ENCODE measurements at regions not wholly inside any gene's neighbourhood (a gene's known extent, or its start where the extent isn't known, plus 50 kb on each side); places are given as distances from the start of the nearest gene placed in this dataset.
"Not testable (repeated sequence)": the region's sequence is repeated elsewhere in the genome, so short reads cannot be mapped to it uniquely, and the experiment has no call there.

- not testable (repeated sequence) for DNase-seq (ENCODE audit: low spot score); H3K27ac Mint-ChIP-seq (ENCODE audit: unreplicated experiment); H3K4me1 Mint-ChIP-seq (ENCODE audit: unreplicated experiment); H3K4me3 Mint-ChIP-seq (ENCODE audit: unreplicated experiment); H3K9me3 Mint-ChIP-seq (ENCODE audit: unreplicated experiment); H3K36me3 Mint-ChIP-seq (ENCODE audit: low read depth, unreplicated experiment); H3K27me3 Mint-ChIP-seq (ENCODE audit: unreplicated experiment)
Observed at GRCh38 chr17:20387549-20387948, 79.8 kb downstream of the LGALS9B start.

GRCh38 chr17:20381358-20382300 is 85.7 kb downstream of the LGALS9B start:
- H3K27me3 Mint-ChIP-seq (ENCODE audit: unreplicated experiment); H3K27ac Mint-ChIP-seq (ENCODE audit: unreplicated experiment); H3K9me3 Mint-ChIP-seq (ENCODE audit: unreplicated experiment); H3K4me3 Mint-ChIP-seq (ENCODE audit: unreplicated experiment); H3K36me3 Mint-ChIP-seq (ENCODE audit: low read depth, unreplicated experiment); H3K4me1 Mint-ChIP-seq (ENCODE audit: unreplicated experiment): not testable (repeated sequence)
- peak; percentile 62 for TF ChIP-seq CTCF (IDR thresholded peaks at IDR 0.05; ENCODE audit: unreplicated experiment)
- peak; percentile 29 for DNase-seq (ENCODE audit: low spot score)

- not testable (repeated sequence) for H3K36me3 Mint-ChIP-seq (ENCODE audit: low read depth, unreplicated experiment); DNase-seq (ENCODE audit: low spot score); H3K27me3 Mint-ChIP-seq (ENCODE audit: unreplicated experiment); H3K9me3 Mint-ChIP-seq (ENCODE audit: unreplicated experiment); H3K27ac Mint-ChIP-seq (ENCODE audit: unreplicated experiment); H3K4me1 Mint-ChIP-seq (ENCODE audit: unreplicated experiment); H3K4me3 Mint-ChIP-seq (ENCODE audit: unreplicated experiment)
Observed at GRCh38 chr17:20380625-20381024, 86.7 kb downstream of the LGALS9B start.

GRCh38 chr17:20379251-20379650 is 88.1 kb downstream of the LGALS9B start:
- H3K4me1 Mint-ChIP-seq (ENCODE audit: unreplicated experiment); H3K27ac Mint-ChIP-seq (ENCODE audit: unreplicated experiment); H3K36me3 Mint-ChIP-seq (ENCODE audit: low read depth, unreplicated experiment); H3K4me3 Mint-ChIP-seq (ENCODE audit: unreplicated experiment); H3K9me3 Mint-ChIP-seq (ENCODE audit: unreplicated experiment); H3K27me3 Mint-ChIP-seq (ENCODE audit: unreplicated experiment); DNase-seq (ENCODE audit: low spot score): not testable (repeated sequence)

- H3K9me3 Mint-ChIP-seq (ENCODE audit: unreplicated experiment); H3K4me1 Mint-ChIP-seq (ENCODE audit: unreplicated experiment); H3K4me3 Mint-ChIP-seq (ENCODE audit: unreplicated experiment); H3K27ac Mint-ChIP-seq (ENCODE audit: unreplicated experiment); H3K27me3 Mint-ChIP-seq (ENCODE audit: unreplicated experiment); H3K36me3 Mint-ChIP-seq (ENCODE audit: low read depth, unreplicated experiment); DNase-seq (ENCODE audit: low spot score): not testable (repeated sequence)
Observed at GRCh38 chr17:20376642-20377041, 90.7 kb downstream of the LGALS9B start.

GRCh38 chr17:20375745-20376144 is 91.6 kb downstream of the LGALS9B start:
- not testable (repeated sequence) for H3K9me3 Mint-ChIP-seq (ENCODE audit: unreplicated experiment); H3K4me1 Mint-ChIP-seq (ENCODE audit: unreplicated experiment); H3K4me3 Mint-ChIP-seq (ENCODE audit: unreplicated experiment); H3K27ac Mint-ChIP-seq (ENCODE audit: unreplicated experiment); H3K27me3 Mint-ChIP-seq (ENCODE audit: unreplicated experiment); H3K36me3 Mint-ChIP-seq (ENCODE audit: low read depth, unreplicated experiment); DNase-seq (ENCODE audit: low spot score)

Measured in endothelial cell (in vitro differentiated cells).